Fibroblast of pulmonary artery (primary cell): ENCODE measurements at regions not wholly inside any gene's neighbourhood (a gene's known extent, or its start where the extent isn't known, plus 50 kb on each side); places are given as distances from the start of the nearest gene placed in this dataset.

Experiments
- DNase-seq: peaks from one replicate; pipeline ENCODE4 v3.0.0-alpha.2; 2010; ENCODE audit warnings: low read depth
- H3K4me3 ChIP-seq: replicated peaks from 2 replicates; pipeline ENCODE4 v1.5.1; 2011; ENCODE audit warnings: low read depth, mild to moderate bottlenecking, control low read depth, low read length, moderate library complexity
- TF ChIP-seq, protein P1 (sequence below): IDR thresholded peaks from 2 replicates; pipeline ENCODE4 v1.5.1; 2011; ENCODE audit warnings: mild to moderate bottlenecking, control low read depth, low read length, inconsistent platforms; ENCODE audit errors: missing control alignments

DNA sequence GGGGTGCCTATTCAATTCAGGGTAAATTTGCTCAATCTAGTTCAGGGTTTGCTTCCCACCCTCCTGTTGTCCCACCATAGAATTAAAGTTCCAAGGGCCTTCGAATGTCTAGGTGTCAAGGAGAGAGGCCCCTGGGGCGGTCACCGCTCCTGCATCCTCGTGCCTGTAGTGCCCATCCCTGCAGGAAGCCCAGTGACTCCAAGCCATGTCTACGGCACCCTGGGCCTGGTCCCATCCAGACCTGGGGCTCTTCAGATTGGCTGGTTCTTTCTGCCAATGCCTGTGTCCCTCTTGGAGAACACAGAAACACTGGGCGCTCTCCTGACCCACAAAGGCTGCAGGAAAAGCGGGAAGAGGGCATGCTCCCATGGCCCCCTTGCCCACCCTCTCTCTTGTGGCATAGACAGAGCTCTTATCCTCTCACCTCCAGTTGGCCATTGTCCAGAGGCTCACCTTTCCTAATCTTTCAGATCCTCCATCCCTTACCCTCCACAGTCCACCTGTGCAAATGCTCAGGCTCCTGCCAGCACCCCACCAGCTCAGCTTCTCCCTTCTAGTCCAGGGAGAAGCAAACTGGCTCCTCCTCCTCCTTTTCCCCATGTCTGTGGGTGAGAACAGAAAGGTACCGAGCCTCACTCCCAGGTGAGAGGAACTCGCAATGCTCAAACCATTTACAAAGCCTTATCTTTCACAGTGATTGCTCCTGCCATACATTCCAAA is 253.0 kb upstream of the IRX2 start:
- DNase-seq: no peak
- H3K4me3 ChIP-seq: no peak overlapping the region
- TF ChIP-seq, protein P1, sequence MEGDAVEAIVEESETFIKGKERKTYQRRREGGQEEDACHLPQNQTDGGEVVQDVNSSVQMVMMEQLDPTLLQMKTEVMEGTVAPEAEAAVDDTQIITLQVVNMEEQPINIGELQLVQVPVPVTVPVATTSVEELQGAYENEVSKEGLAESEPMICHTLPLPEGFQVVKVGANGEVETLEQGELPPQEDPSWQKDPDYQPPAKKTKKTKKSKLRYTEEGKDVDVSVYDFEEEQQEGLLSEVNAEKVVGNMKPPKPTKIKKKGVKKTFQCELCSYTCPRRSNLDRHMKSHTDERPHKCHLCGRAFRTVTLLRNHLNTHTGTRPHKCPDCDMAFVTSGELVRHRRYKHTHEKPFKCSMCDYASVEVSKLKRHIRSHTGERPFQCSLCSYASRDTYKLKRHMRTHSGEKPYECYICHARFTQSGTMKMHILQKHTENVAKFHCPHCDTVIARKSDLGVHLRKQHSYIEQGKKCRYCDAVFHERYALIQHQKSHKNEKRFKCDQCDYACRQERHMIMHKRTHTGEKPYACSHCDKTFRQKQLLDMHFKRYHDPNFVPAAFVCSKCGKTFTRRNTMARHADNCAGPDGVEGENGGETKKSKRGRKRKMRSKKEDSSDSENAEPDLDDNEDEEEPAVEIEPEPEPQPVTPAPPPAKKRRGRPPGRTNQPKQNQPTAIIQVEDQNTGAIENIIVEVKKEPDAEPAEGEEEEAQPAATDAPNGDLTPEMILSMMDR: no peak

DNA sequence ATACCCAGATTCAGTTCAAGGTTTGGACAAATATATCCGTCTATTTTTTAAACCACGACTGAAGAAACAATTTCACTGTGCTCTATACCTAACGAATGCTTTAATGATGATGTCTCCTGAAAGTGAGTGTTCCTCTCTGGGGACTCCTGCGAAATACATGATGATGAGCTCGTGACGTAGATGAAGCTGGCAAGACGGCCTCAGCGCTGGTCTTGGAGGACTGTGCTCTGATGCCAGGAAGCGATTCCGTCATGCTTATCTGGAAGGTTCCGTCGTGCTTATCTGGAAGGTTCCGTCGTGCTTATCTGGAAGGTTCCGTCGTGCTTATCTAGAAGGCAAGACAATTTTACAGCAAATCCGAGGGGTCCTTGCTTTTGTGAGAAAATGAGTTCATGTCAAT is 250.8 kb upstream of the IRX2 start:
- H3K4me3 ChIP-seq: no peak overlapping the region
- DNase-seq: no peak
- TF ChIP-seq, protein P1: no peak

DNA sequence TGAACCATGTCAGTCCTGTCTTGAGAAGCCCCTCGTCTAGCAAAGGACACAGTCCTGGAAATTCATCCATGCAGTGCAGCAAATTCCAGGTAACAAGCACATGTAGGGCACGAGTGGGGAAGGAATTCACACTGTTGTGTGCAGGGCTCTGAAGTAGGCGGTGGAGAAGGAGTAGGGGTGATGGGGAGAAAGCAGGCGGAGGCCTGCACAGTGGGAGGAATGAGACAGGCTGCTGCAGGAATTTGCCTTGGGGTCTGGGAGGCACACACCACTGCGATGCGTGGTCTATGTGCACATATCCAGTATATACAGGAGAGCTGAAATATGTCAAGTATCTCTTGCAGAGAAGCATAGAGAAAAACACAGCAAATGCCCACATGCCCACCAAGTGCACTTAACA is 249.2 kb upstream of the IRX2 start:
- H3K4me3 ChIP-seq: no peak overlapping the region
- DNase-seq: no peak
- TF ChIP-seq, protein P1: no peak

DNA sequence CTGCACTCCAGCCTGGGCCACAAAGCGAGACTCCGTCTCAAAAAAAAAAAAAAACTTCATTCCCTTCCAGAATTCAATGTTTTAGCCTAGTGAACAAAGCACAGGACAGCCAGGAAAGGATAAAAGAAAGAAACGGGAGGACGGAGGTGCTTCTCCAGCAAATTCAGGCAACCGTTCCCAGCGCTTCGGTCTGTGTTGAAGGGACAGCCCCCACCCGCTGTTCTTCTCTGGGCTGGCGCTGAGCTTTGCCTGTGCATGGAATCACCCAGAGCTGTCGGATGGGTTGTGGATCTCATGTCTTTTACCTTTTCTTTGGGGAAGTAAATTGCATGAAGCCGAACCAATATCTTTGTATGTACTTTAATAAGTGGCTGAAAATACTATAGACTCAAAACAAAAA is 248.4 kb upstream of the IRX2 start:
- no peak overlapping the region for H3K4me3 ChIP-seq
- TF ChIP-seq, protein P1: no peak
- DNase-seq: no peak

DNA sequence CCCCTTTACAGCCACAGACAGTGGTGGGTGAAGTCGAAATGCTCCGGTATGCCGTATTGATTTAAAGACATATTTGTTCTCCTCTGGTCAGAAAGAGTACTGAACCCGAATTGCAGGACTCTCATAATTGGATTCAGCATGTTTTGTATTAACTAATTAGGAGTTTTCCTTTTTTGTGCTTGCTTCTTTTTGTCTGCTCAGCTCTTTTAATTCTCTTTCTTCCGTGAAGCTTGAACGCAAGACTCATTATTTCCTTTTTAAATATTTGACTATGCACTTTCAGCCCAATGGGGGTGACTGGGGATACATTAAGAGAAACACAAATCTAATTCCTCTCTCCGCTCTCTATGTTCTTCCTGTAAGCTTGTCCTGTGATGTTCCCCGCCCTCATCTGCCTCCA is 246.6 kb upstream of the IRX2 start:
- DNase-seq: no peak
- TF ChIP-seq, protein P1: no peak
- no peak overlapping the region for H3K4me3 ChIP-seq

DNA sequence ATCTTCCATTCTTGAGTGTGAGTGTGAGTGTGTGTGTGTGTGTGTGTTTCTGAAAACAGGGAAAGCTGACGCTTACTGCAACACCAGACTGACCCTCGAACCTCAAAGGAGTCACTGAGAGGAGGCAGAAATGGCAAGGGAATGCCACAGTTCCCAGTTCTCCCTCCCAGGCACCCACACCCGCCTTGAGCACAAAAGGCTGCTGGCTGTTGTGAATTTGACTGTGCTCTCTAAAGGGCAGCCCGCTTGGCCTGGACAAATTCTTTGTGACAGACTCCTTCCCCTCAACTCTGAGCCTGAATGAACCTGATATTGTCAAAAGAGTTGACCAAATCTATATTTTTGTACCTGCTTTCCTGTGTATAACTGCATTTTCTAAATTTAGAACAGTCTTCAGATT is 245.7 kb upstream of the IRX2 start:
- H3K4me3 ChIP-seq: no peak overlapping the region
- no peak for DNase-seq
- TF ChIP-seq, protein P1: no peak

DNA sequence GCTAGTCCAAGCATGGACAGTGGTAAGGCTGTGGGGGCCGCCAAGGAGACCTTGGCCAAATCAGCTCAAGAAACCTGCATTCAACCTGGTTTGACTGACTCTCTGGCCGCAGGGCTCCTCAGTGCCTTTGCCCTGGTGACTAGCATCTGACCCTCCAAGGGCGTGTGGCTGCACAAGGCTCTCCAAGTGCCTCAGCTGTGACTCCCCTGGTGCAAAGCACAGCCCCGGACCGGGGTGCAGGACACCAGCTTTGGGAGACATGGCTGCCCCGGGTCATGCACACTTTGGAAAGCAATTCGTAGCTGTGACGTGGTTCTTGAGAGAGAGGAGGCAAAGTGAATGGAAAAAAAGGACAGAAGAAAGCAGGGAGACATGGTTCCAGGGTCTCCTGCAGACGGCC is 245.2 kb upstream of the IRX2 start:
- no peak overlapping the region for H3K4me3 ChIP-seq
- TF ChIP-seq, protein P1: no peak
- DNase-seq: no peak
